LNCAP (cell line): ENCODE measurements at regions not wholly inside any gene's neighbourhood (a gene's known extent, or its start where the extent isn't known, plus 50 kb on each side); places are given as distances from the start of the nearest gene placed in this dataset.

Experiments used
- TF ChIP-seq, protein P1 (sequence below): fragments of 450-650 bp; IDR thresholded peaks from 2 replicates; pipeline ENCODE4 v1.5.1; 2017; ENCODE audit warnings: mild to moderate bottlenecking

DNA sequence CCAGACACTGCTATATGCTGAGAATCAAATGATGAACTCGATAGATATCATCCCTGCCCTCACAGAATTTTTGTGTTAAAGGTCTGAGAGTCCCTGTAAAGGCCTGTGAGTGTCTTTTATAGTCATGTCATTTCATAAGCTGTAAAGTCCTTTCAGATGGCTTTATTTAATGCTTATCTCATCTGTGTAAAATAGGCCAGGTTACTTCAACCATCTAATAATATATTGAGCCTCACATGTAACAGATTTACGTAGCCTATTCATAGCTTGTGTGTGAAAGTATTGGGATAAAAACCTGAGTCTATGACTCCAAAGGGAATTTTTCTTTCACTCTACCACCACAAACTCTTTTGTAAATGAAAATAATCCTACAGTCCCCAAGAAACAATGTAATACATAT lies 672.0 kb upstream of the SYT4 start:
- TF ChIP-seq, protein P1, sequence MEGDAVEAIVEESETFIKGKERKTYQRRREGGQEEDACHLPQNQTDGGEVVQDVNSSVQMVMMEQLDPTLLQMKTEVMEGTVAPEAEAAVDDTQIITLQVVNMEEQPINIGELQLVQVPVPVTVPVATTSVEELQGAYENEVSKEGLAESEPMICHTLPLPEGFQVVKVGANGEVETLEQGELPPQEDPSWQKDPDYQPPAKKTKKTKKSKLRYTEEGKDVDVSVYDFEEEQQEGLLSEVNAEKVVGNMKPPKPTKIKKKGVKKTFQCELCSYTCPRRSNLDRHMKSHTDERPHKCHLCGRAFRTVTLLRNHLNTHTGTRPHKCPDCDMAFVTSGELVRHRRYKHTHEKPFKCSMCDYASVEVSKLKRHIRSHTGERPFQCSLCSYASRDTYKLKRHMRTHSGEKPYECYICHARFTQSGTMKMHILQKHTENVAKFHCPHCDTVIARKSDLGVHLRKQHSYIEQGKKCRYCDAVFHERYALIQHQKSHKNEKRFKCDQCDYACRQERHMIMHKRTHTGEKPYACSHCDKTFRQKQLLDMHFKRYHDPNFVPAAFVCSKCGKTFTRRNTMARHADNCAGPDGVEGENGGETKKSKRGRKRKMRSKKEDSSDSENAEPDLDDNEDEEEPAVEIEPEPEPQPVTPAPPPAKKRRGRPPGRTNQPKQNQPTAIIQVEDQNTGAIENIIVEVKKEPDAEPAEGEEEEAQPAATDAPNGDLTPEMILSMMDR, result no peak

DNA sequence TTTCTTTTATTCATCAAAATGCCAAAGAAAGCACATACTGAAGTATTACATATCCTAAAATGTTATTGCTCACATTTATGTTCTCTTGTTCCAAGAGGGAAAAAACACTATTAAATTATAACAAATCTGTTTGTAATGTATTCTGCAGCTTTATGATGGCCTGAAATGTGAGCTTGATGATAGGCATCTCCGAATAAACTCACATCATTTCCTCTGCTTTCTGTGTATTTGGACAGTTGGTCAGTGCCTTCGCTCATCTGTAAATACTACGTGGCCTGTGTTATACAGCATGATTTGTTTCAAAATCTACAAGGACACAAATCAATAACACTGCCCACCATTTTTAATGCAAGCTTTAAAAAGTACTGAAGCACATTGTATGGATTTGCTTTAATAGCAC lies 672.8 kb upstream of the SYT4 start:
- TF ChIP-seq, protein P1, result no peak

DNA sequence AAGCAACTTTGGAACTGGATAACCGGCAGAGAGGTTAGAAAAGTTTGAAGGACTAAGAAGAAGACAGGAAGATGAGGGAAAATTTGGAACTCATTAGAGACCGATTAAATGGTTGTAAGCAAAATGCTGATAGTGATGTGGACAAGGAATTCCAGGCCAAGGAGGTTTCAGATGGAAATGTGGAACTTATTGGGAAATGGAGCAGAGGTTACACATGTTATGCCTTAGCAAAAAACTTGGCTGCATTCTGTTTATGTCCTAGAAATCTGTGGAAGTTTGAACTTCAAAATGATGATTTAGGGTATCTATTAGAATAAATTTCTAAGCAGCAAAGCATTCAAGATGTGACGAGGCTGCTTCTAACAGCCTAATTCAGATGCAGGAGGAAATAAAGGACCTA lies 675.1 kb upstream of the SYT4 start:
- TF ChIP-seq, protein P1, result no peak

DNA sequence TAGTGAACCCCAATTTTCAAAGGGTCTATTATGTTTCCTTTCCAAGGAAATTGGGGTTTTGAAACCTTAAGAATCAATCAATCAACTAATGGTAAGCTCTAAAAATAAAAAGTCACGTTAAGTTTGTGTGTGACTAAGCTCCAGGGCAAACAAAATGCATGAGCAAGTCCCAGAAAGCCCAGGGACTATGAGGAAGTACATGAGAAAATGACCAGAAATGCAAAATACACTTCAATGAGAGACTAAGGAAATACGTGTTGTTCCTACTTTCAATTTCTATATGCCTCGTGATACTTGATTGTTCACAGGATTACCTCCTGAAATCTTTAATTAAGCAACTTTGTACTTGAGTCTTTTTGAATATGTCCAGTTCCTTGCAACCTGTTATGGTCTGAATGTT lies 684.4 kb upstream of the SYT4 start:
- TF ChIP-seq, protein P1, result no peak

DNA sequence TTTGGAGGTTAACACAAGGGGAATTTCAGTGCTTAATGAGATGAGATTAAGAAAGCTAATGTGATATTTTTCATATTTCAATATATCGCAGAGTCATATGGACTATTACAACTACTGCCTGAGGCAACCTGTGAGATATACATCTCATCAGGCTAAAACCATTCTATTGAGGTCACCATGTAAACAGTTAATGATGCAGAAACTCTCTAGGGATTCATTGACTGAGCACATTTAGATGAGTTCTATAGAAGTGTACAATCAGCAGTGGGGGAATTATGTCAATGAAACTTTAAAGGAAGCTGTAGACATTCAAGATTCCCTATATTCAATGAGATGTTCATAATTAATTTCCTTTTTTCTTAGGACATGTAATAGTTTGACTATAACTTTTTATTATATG lies 687.4 kb upstream of the SYT4 start:
- TF ChIP-seq, protein P1, result no peak

DNA sequence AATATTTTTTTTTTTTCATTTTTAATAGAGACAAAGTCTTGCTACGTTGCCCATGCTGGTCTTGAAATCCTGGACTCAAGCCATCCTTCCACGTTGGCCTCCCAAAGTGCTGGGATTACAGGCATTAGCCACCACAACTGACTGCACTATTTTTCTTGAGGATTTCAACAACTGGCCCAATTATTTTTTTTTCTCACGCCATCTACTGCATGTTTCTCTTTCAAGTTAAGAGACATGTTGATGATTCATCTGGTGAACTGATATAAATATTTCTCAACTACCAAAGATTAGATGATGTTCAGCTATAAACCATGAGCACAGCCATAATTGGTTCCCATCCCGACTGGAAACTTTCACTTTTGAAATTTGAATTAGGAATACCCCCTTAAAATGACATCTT lies 688.4 kb upstream of the SYT4 start:
- TF ChIP-seq, protein P1, result no peak

DNA sequence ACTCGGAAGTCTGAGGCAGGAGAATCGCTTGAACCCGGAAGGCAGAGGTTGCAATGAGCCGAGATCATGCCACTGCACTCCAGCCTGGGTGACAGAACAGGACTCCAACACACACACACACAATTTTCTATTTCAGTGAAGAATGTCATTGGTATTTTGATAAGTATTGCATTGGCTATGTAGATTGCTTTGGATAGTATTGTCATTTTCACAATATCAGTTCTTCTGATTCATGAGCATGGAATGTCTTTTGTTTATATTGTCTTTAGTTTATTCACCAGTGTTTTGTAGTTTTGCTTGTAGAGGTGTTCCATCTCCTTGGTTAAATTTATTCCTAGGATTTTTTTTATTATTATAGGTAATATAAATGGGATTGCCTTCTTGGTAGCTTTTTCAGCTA lies 693.4 kb upstream of the SYT4 start:
- TF ChIP-seq, protein P1, result no peak

DNA sequence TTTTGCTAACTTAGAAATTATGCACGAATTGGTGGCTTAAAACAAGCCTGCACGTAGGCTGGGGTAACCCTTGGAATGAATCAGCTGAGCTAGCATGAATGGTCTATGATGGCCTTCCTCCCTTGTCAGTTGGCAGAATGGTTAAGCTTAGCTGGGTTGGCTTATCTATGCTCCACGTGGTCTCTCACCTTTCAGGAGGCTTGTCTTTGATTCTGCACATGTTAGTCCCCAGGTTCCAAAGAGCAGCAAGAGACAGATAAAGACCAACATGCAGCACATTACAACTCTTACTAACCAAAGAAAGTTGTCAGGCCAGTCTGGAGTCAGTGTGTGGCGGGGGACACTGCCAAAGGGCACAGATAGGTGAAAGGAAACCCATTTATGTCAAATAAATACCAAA lies 700.9 kb upstream of the SYT4 start:
- TF ChIP-seq, protein P1, result no peak
